ENCODE measurements at regions not wholly inside any gene's neighbourhood (a gene's known extent, or its start where the extent isn't known, plus 50 kb on each side); places are given as distances from the start of the nearest gene placed in this dataset.

- no peak overlapping the region for H3K27ac Mint-ChIP-seq
- no peaks in the 10 kb centered on the region for H3K36me3 Mint-ChIP-seq
- Histone ChIP-seq H3K4me1 (ENCODE audit: control insufficient read depth in 2 of 2, insufficient read depth in 2 of 2, low read length in 2 of 2) (no peaks in the 10 kb centered on the region), H3K4me3 (ENCODE audit: low read length) (no peak overlapping the region), H3K27ac (ENCODE audit: low read depth, low read length) (no peak overlapping the region), H3K36me3 (ENCODE audit: control insufficient read depth in 2 of 3, insufficient read depth in 3 of 3, low read length in 3 of 3) (no peaks in the 10 kb centered on the region), H3K9me3 (ENCODE audit: control insufficient read depth in 2 of 3, low read length in 3 of 3) (no peaks in the 10 kb centered on the region), H3K27me3 (ENCODE audit: control insufficient read depth in 2 of 2, insufficient read depth in 2 of 2, low read length in 2 of 2) (no peaks in the 10 kb centered on the region)
- intact Hi-C loops (cut with micrococcal nuclease): no loop called here
- DNase-seq (no peak), ATAC-seq (no peak)
- CTCF ChIA-PET: no interaction called here
- no peaks in the 10 kb centered on the region for H3K4me1 Mint-ChIP-seq
- H3K27me3 Mint-ChIP-seq: no peaks in the 10 kb centered on the region
- H3K9me3 Mint-ChIP-seq: peaks cover 0 to 10% (median 2%) of the 10 kb centered on the region in 11 donors
- H3K4me3 Mint-ChIP-seq: no peak overlapping the region
- POLR2A ChIA-PET: no interaction called here
Measured at GRCh38 chr2:80889009-80889408, 584.5 kb upstream of the LRRTM1 start.

GRCh38 chr2:80887841-80888378 is 583.4 kb upstream of the LRRTM1 start:
- intact Hi-C loops (cut with micrococcal nuclease): no loop called here
- Histone ChIP-seq H3K4me1 (ENCODE audit: control insufficient read depth in 2 of 2, insufficient read depth in 2 of 2, low read length in 2 of 2) (no peaks in the 10 kb centered on the region), H3K36me3 (ENCODE audit: control insufficient read depth in 2 of 3, insufficient read depth in 3 of 3, low read length in 3 of 3) (no peaks in the 10 kb centered on the region), H3K27ac (ENCODE audit: low read depth, low read length) (no peak overlapping the region), H3K9me3 (ENCODE audit: control insufficient read depth in 2 of 3, low read length in 3 of 3) (no peaks in the 10 kb centered on the region), H3K4me3 (ENCODE audit: low read length) (no peak overlapping the region), H3K27me3 (ENCODE audit: control insufficient read depth in 2 of 2, insufficient read depth in 2 of 2, low read length in 2 of 2) (no peaks in the 10 kb centered on the region)
- ATAC-seq (no peak), DNase-seq (no peak)
- H3K27ac Mint-ChIP-seq: no peak overlapping the region
- no peaks in the 10 kb centered on the region for H3K4me1 Mint-ChIP-seq
- no peaks in the 10 kb centered on the region for H3K27me3 Mint-ChIP-seq
- ChIA-PET POLR2A (no interaction called here), CTCF (interaction anchor here (0.6 kb wide), 1 partner anchor 53 kb away, joined by 3 read pairs; no protein-coding TSS in a partner anchor)
- H3K36me3 Mint-ChIP-seq: no peaks in the 10 kb centered on the region
- peaks cover 0 to 10% (median 4%) of the 10 kb centered on the region in 11 donors for H3K9me3 Mint-ChIP-seq
- H3K4me3 Mint-ChIP-seq: no peak overlapping the region

GRCh38 chr2:80874374-80874773 is 569.8 kb upstream of the LRRTM1 start:
- H3K36me3 Mint-ChIP-seq: no peaks in the 10 kb centered on the region
- POLR2A ChIA-PET: no interaction called here

GRCh38 chr2:80869858-80870438 is 565.4 kb upstream of the LRRTM1 start:
- no peaks in the 10 kb centered on the region for H3K36me3 Mint-ChIP-seq
- ChIA-PET POLR2A (no interaction called here), CTCF (no interaction called here)
- intact Hi-C loops (cut with micrococcal nuclease): no loop called here
- DNase-seq: no peak
- H3K4me1 Mint-ChIP-seq: peaks cover 0 to 2% (median 0%) of the 10 kb centered on the region in 7 donors
- ATAC-seq: no peak
- H3K27me3 Mint-ChIP-seq: no peaks in the 10 kb centered on the region
- H3K4me1 ChIP-seq (ENCODE audit: control insufficient read depth in 2 of 2, insufficient read depth in 2 of 2, low read length in 2 of 2): no peaks in the 10 kb centered on the region
- H3K4me3 Mint-ChIP-seq: no peak overlapping the region
- H3K36me3 ChIP-seq (ENCODE audit: control insufficient read depth in 2 of 3, insufficient read depth in 3 of 3, low read length in 3 of 3): no peaks in the 10 kb centered on the region
- H3K9me3 ChIP-seq (ENCODE audit: control insufficient read depth in 2 of 3, low read length in 3 of 3): no peaks in the 10 kb centered on the region
- H3K27ac ChIP-seq (ENCODE audit: low read depth, low read length): no peak overlapping the region
- H3K27ac Mint-ChIP-seq: no peak overlapping the region
- peaks cover 0 to 21% (median 8%) of the 10 kb centered on the region in 11 donors for H3K9me3 Mint-ChIP-seq
- no peaks in the 10 kb centered on the region for H3K27me3 ChIP-seq (ENCODE audit: control insufficient read depth in 2 of 2, insufficient read depth in 2 of 2, low read length in 2 of 2)
- no peak overlapping the region for H3K4me3 ChIP-seq (ENCODE audit: low read length)

More at GRCh38 chr2:80874374-80874773, 569.8 kb upstream of the LRRTM1 start:
- no peak overlapping the region for H3K4me3 ChIP-seq (ENCODE audit: low read length)
- intact Hi-C loops (cut with micrococcal nuclease): no loop called here
- DNase-seq (no peak), ATAC-seq (no peak)
- no peaks in the 10 kb centered on the region for H3K4me1 ChIP-seq (ENCODE audit: control insufficient read depth in 2 of 2, insufficient read depth in 2 of 2, low read length in 2 of 2)
- H3K36me3 ChIP-seq (ENCODE audit: control insufficient read depth in 2 of 3, insufficient read depth in 3 of 3, low read length in 3 of 3): no peaks in the 10 kb centered on the region
- Mint-ChIP-seq H3K27me3 (no peaks in the 10 kb centered on the region), H3K27ac (no peak overlapping the region), H3K9me3 (peaks cover 4 to 26% (median 19%) of the 10 kb centered on the region in 11 donors), H3K4me1 (no peaks in the 10 kb centered on the region), H3K4me3 (no peak overlapping the region)
- H3K27me3 ChIP-seq (ENCODE audit: control insufficient read depth in 2 of 2, insufficient read depth in 2 of 2, low read length in 2 of 2): no peaks in the 10 kb centered on the region
- no peaks in the 10 kb centered on the region for H3K9me3 ChIP-seq (ENCODE audit: control insufficient read depth in 2 of 3, low read length in 3 of 3)
- no peak overlapping the region for H3K27ac ChIP-seq (ENCODE audit: low read depth, low read length)
- CTCF ChIA-PET: no interaction called here

- H3K36me3 Mint-ChIP-seq: no peaks in the 10 kb centered on the region
- Histone ChIP-seq H3K27ac (ENCODE audit: low read depth, low read length) (no peak overlapping the region), H3K9me3 (ENCODE audit: control insufficient read depth in 2 of 3, low read length in 3 of 3) (peaks cover 0 to 5% (median 0%) of the 10 kb centered on the region in 3 experiments), H3K4me3 (ENCODE audit: low read length) (no peak overlapping the region), H3K36me3 (ENCODE audit: control insufficient read depth in 2 of 3, insufficient read depth in 3 of 3, low read length in 3 of 3) (no peaks in the 10 kb centered on the region), H3K4me1 (ENCODE audit: control insufficient read depth in 2 of 2, insufficient read depth in 2 of 2, low read length in 2 of 2) (no peaks in the 10 kb centered on the region), H3K27me3 (ENCODE audit: control insufficient read depth in 2 of 2, insufficient read depth in 2 of 2, low read length in 2 of 2) (no peaks in the 10 kb centered on the region)
- POLR2A ChIA-PET: no interaction called here
- intact Hi-C loops (cut with micrococcal nuclease): no loop called here
- no peak overlapping the region for H3K4me3 Mint-ChIP-seq
- CTCF ChIA-PET: no interaction called here
- H3K9me3 Mint-ChIP-seq: peaks cover 2 to 21% (median 10%) of the 10 kb centered on the region in 11 donors
- no peak for DNase-seq
- no peaks in the 10 kb centered on the region for H3K4me1 Mint-ChIP-seq
- no peaks in the 10 kb centered on the region for H3K27me3 Mint-ChIP-seq
- no peak overlapping the region for H3K27ac Mint-ChIP-seq
- ATAC-seq: no peak
Measured at GRCh38 chr2:80863147-80863714, 558.7 kb upstream of the LRRTM1 start.

GRCh38 chr2:80858965-80859364 is 554.4 kb upstream of the LRRTM1 start:
- ATAC-seq (no peak), DNase-seq (no peak)
- POLR2A ChIA-PET: no interaction called here
- Mint-ChIP-seq H3K4me1 (no peaks in the 10 kb centered on the region), H3K27ac (no peak overlapping the region), H3K36me3 (no peaks in the 10 kb centered on the region), H3K27me3 (no peaks in the 10 kb centered on the region), H3K9me3 (peaks cover 0 to 19% (median 6%) of the 10 kb centered on the region in 11 donors), H3K4me3 (no peak overlapping the region)
- no peaks in the 10 kb centered on the region for H3K4me1 ChIP-seq (ENCODE audit: control insufficient read depth in 2 of 2, insufficient read depth in 2 of 2, low read length in 2 of 2)
- no peaks in the 10 kb centered on the region for H3K36me3 ChIP-seq (ENCODE audit: control insufficient read depth in 2 of 3, insufficient read depth in 3 of 3, low read length in 3 of 3)
- H3K4me3 ChIP-seq (ENCODE audit: low read length): no peak overlapping the region
- CTCF ChIA-PET: no interaction called here
- no peaks in the 10 kb centered on the region for H3K27me3 ChIP-seq (ENCODE audit: control insufficient read depth in 2 of 2, insufficient read depth in 2 of 2, low read length in 2 of 2)
- H3K27ac ChIP-seq (ENCODE audit: low read depth, low read length): no peak overlapping the region
- intact Hi-C loops (cut with micrococcal nuclease): no loop called here
- peaks cover 0 to 5% (median 0%) of the 10 kb centered on the region in 3 experiments for H3K9me3 ChIP-seq (ENCODE audit: control insufficient read depth in 2 of 3, low read length in 3 of 3)

- Histone ChIP-seq H3K27ac (ENCODE audit: low read depth, low read length) (no peak overlapping the region), H3K9me3 (ENCODE audit: control insufficient read depth in 2 of 3, low read length in 3 of 3) (no peaks in the 10 kb centered on the region), H3K27me3 (ENCODE audit: control insufficient read depth in 2 of 2, insufficient read depth in 2 of 2, low read length in 2 of 2) (no peaks in the 10 kb centered on the region), H3K4me1 (ENCODE audit: control insufficient read depth in 2 of 2, insufficient read depth in 2 of 2, low read length in 2 of 2) (no peaks in the 10 kb centered on the region), H3K36me3 (ENCODE audit: control insufficient read depth in 2 of 3, insufficient read depth in 3 of 3, low read length in 3 of 3) (no peaks in the 10 kb centered on the region), H3K4me3 (ENCODE audit: low read length) (no peak overlapping the region)
- Mint-ChIP-seq H3K36me3 (peaks cover 0 to 5% (median 0%) of the 10 kb centered on the region in 5 donors), H3K9me3 (peaks cover 3 to 24% (median 6%) of the 10 kb centered on the region in 11 donors), H3K27me3 (no peaks in the 10 kb centered on the region), H3K4me1 (no peaks in the 10 kb centered on the region), H3K4me3 (no peak overlapping the region), H3K27ac (no peak overlapping the region)
- intact Hi-C loops (cut with micrococcal nuclease): no loop called here
- ATAC-seq (no peak), DNase-seq (no peak)
- POLR2A ChIA-PET: no interaction called here
- CTCF ChIA-PET: no interaction called here
Measured at GRCh38 chr2:80856227-80856626, 551.7 kb upstream of the LRRTM1 start.
